ENCODE measurements at regions not wholly inside any gene's neighbourhood (a gene's known extent, or its start where the extent isn't known, plus 50 kb on each side); places are given as distances from the start of the nearest gene placed in this dataset.

DNA sequence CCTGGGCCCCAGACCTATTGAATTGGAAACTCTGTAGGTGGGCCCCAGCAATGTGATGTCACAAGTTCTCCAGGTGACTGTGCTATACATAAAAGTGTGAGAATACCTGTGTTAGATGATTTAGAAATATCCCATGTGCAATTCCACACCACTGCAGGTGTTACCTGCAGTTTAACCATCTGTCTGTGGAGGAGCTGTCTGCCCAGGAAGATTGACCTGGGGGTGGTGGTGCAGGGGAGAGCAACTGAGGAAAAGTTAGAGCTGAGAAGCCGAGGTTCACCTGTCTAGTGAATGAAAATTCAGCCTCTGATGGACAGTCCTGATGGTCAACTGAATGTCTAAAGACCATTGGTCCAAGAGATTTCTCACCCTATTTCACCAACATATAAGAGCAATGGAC is 132.2 kb upstream of the SLC24A5 start:
- TF ChIP-seq, protein P1, sequence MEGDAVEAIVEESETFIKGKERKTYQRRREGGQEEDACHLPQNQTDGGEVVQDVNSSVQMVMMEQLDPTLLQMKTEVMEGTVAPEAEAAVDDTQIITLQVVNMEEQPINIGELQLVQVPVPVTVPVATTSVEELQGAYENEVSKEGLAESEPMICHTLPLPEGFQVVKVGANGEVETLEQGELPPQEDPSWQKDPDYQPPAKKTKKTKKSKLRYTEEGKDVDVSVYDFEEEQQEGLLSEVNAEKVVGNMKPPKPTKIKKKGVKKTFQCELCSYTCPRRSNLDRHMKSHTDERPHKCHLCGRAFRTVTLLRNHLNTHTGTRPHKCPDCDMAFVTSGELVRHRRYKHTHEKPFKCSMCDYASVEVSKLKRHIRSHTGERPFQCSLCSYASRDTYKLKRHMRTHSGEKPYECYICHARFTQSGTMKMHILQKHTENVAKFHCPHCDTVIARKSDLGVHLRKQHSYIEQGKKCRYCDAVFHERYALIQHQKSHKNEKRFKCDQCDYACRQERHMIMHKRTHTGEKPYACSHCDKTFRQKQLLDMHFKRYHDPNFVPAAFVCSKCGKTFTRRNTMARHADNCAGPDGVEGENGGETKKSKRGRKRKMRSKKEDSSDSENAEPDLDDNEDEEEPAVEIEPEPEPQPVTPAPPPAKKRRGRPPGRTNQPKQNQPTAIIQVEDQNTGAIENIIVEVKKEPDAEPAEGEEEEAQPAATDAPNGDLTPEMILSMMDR (IDR thresholded peaks at IDR 0.05) = no peak
- no peak for TF ChIP-seq POLR2A (IDR thresholded peaks at IDR 0.05)
